Esophagus squamous epithelium (tissue), 5 donors: ENCODE measurements at regions not wholly inside any gene's neighbourhood (a gene's known extent, or its start where the extent isn't known, plus 50 kb on each side); places are given as distances from the start of the nearest gene placed in this dataset.
A peak's percentile ranks its signal among the peaks of the same experiment; 100 is the strongest.

Source experiments
- DNase-seq: peaks from one replicate; lab custom pipeline; 2025; lab: John Stamatoyannopoulos, UW
- H3K27ac ChIP-seq, 4 donors: fragments of 200-600 bp; sonication (generic); one replicate each; pipeline ENCODE4 v1.5.1; 2016 to 2019; ENCODE audit warnings: mild to moderate bottlenecking in 1 of 4
- H3K27me3 ChIP-seq, 4 donors: fragments of 200-600 bp; sonication (generic); 1 replicate in 3 of 4; 2 replicates in 1 of 4; pipeline versions ENCODE4 v1.5.1 to v1.6.0; 2017 to 2021; ENCODE audit warnings: antibody characterized with exemption in 1 of 4
- H3K36me3 ChIP-seq, 3 donors: fragments of 200-600 bp; sonication (generic); one replicate each; pipeline ENCODE4 v1.5.1; 2016 to 2019
- H3K4me1 ChIP-seq, 3 donors: fragments of 200-600 bp; sonication (generic); one replicate each; pipeline ENCODE4 v1.5.1; 2017 to 2019
- H3K4me3 ChIP-seq, 4 donors: fragments of 200-600 bp; sonication (generic); 1 replicate in 3 of 4; 2 replicates in 1 of 4; pipeline ENCODE4 v1.5.1; 2016 to 2019; ENCODE audit warnings: mild to moderate bottlenecking in 2 of 4, moderate library complexity in 1 of 4
- H3K9me3 ChIP-seq, 3 donors: fragments of 200-600 bp; sonication (generic); one replicate each; pipeline ENCODE4 v1.5.1; 2016 to 2019
- POLR2A ChIP-seq, 4 donors: fragments of 450-650 bp; IDR thresholded peaks; one replicate each; pipeline ENCODE4 v1.6.1; 2017; ENCODE audit warnings: antibody characterized with exemption in 4 of 4, mild to moderate bottlenecking in 4 of 4, moderate library complexity in 3 of 4
- WGBS, 2 donors: methylation state at CpG; one replicate each; pipeline ENCODE4 v1.1.5; 2018; 5-methylcytosine and 5-hydroxymethylcytosine counted together
- intact Hi-C: fragments of 100-400 bp; cut with DNase I; formaldehyde crosslinking; loops from one replicate; pipeline ENCODE4 v1.15.0; 2022
- TF ChIP-seq, protein P1 (sequence below), 6 experiments: fragments of 450-650 bp in 4 of 6; fragments of 200-600 bp in 2 of 6; sonication (generic) in 2 of 6; IDR thresholded peaks; one replicate each; pipeline ENCODE4 v1.5.1; 2016 to 2019; ENCODE audit warnings: antibody characterized with exemption in 6 of 6, mild to moderate bottlenecking in 4 of 6, moderate library complexity in 4 of 6
- donor health status: DM: yes; HTN: yes; CAD: no.

- DNase-seq, result no peak
- peaks cover 0 to 49% (median 8%) of the 10 kb centered on the region in 3 donors for H3K4me1 ChIP-seq
- intact Hi-C loops, result no loop called here
- TF ChIP-seq, protein P1, sequence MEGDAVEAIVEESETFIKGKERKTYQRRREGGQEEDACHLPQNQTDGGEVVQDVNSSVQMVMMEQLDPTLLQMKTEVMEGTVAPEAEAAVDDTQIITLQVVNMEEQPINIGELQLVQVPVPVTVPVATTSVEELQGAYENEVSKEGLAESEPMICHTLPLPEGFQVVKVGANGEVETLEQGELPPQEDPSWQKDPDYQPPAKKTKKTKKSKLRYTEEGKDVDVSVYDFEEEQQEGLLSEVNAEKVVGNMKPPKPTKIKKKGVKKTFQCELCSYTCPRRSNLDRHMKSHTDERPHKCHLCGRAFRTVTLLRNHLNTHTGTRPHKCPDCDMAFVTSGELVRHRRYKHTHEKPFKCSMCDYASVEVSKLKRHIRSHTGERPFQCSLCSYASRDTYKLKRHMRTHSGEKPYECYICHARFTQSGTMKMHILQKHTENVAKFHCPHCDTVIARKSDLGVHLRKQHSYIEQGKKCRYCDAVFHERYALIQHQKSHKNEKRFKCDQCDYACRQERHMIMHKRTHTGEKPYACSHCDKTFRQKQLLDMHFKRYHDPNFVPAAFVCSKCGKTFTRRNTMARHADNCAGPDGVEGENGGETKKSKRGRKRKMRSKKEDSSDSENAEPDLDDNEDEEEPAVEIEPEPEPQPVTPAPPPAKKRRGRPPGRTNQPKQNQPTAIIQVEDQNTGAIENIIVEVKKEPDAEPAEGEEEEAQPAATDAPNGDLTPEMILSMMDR (IDR thresholded peaks at IDR 0.05), result no peak
- no peak for TF ChIP-seq POLR2A (IDR thresholded peaks at IDR 0.05)
- H3K4me3 ChIP-seq, result no peak overlapping the region
- H3K36me3 ChIP-seq, result no peaks in the 10 kb centered on the region
- H3K27me3 ChIP-seq, result no peaks in the 10 kb centered on the region
- no peak overlapping the region for H3K27ac ChIP-seq
- no peaks in the 10 kb centered on the region for H3K9me3 ChIP-seq
- 80 to 100% methylated on average over 1 of the region's 5 CpGs for WGBS, 2 donors
These were observed 161.7 kb upstream of the UBE2E1 start for GRCh38 chr3:23644099-23644498.

DNA sequence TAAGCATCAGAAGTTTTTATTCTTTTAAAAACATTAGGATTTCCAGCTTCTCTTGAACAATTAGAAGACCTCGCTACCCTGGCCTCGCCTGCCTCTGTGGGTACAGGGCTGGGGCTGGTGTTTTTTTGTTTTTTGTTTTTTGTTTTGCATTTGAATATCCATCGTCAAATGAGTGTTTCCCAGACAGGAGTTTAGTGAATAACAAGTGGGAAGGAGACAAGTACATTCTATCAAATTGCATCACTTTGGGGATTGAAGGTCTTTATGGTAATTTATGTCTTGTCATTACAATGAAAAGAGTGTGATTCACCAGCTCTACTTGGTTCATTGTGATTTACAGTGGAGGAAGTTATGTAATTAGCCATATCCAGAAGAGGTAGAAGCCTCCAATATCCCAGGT lies 161.1 kb upstream of the UBE2E1 start:
- H3K4me1 ChIP-seq, result peaks cover 0 to 55% (median 12%) of the 10 kb centered on the region in 3 donors
- H3K36me3 ChIP-seq, result no peaks in the 10 kb centered on the region
- no peaks in the 10 kb centered on the region for H3K9me3 ChIP-seq
- WGBS, 2 donors, result 76 to 85% methylated on average over 3 of the region's 3 CpGs
- H3K27ac ChIP-seq, result peak overlapping the region in 1 of 4 donors; percentile 56
- intact Hi-C loops, result no loop called here
- no peak for TF ChIP-seq POLR2A (IDR thresholded peaks at IDR 0.05)
- TF ChIP-seq, protein P1 (IDR thresholded peaks at IDR 0.05), result no peak
- H3K27me3 ChIP-seq, result no peaks in the 10 kb centered on the region
- DNase-seq, result no peak
- no peak overlapping the region for H3K4me3 ChIP-seq

DNA sequence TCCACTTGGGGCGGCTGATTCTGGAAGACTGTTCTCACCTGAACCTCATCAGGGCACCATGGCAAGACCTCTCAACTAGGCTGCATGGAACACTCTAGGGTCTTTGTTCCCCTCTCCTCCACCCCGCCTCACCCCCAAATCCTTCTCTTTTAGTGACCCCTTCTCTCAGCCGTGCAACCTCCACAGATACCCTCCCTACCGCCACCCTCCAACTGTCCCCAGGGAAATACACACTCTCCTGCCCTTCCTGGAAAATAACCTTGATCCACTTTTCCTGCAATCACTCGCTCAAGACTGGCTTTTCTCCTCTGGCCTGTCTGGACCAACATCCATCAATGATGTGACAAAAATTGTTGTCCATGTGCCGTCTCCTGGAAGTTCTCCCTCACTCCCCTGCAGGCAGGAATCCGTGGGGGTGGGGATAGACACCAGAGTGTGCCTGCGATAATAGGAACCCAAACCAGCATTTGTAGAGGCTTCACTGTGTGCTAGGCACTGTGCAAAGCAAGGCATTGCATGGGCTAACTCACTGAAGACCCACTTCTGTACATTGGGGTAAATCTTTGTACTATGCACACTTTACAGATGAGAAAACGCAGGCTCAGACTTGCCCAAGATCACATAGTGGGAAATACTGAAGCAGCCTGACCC lies 160.1 kb upstream of the UBE2E1 start:
- intact Hi-C loops, result no loop called here
- no peak for DNase-seq
- no peak overlapping the region for H3K4me3 ChIP-seq
- H3K27ac ChIP-seq, result peak overlapping the region in 1 of 4 donors; percentile 56
- H3K9me3 ChIP-seq, result no peaks in the 10 kb centered on the region
- TF ChIP-seq, protein P1 (IDR thresholded peaks at IDR 0.05), result no peak
- TF ChIP-seq POLR2A (IDR thresholded peaks at IDR 0.05), result no peak
- H3K36me3 ChIP-seq, result no peaks in the 10 kb centered on the region
- H3K27me3 ChIP-seq, result no peaks in the 10 kb centered on the region
- 78 to 87% methylated on average over 7 to 9 of the region's 9 CpGs for WGBS, 2 donors
- H3K4me1 ChIP-seq, result peaks cover 4 to 65% (median 15%) of the 10 kb centered on the region in 3 donors

DNA sequence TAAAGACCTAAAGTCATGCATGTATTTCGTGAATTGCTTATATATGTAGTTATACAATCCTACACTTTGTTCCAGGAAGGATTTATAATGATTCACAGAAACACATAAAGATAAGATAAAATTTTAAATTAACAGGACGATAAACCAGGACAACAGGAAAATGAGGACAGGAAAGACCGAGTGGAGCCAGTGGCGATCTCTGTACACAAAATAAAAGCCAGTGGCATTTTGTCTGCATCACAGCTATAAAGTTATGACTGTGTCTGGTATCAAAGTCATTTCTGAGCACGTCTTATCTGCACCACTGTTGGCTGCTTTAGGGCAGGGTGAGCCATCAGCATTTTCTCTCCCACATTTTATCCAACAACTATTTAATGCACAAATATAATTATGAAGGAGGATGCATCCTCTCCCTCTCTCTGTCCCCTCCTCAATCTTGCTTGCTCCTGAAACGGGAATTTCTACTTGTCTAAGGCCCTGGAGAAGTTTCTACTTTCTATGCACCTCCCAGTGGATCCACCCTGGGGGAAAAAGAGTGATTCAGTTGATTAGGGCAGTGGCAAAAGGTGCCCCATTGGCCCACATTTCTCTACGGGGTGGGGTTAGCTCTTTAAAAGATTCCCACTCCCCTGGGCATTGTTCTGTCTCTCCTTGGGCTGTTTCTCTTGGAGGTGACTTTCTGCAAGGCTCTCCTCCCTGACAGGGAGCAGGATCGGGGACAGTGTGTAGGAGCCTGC lies 159.4 kb upstream of the UBE2E1 start:
- intact Hi-C loops, result no loop called here
- no peaks in the 10 kb centered on the region for H3K27me3 ChIP-seq
- H3K36me3 ChIP-seq, result no peaks in the 10 kb centered on the region
- H3K27ac ChIP-seq, result no peak overlapping the region
- 50 to 73% methylated on average over 6 to 7 of the region's 8 CpGs for WGBS, 2 donors
- H3K4me3 ChIP-seq, result no peak overlapping the region
- DNase-seq, result no peak
- H3K9me3 ChIP-seq, result no peaks in the 10 kb centered on the region
- no peak for TF ChIP-seq POLR2A (IDR thresholded peaks at IDR 0.05)
- H3K4me1 ChIP-seq, result peaks cover 8 to 71% (median 19%) of the 10 kb centered on the region in 3 donors

- Histone ChIP-seq H3K27ac (no peak overlapping the region), H3K27me3 (no peaks in the 10 kb centered on the region), H3K9me3 (no peaks in the 10 kb centered on the region), H3K36me3 (no peaks in the 10 kb centered on the region), H3K4me1 (peaks cover 8 to 71% (median 19%) of the 10 kb centered on the region in 3 donors), H3K4me3 (no peak overlapping the region)
- no peak for TF ChIP-seq POLR2A (IDR thresholded peaks at IDR 0.05)
- TF ChIP-seq, protein P1 (IDR thresholded peaks at IDR 0.05), result no peak
- WGBS, 2 donors, result 93 to 96% methylated on average over 5 to 6 of the region's 6 CpGs
- intact Hi-C loops, result no loop called here
- no peak for DNase-seq
These were observed 158.0 kb upstream of the UBE2E1 start for GRCh38 chr3:23647706-23648258.
